Epithelial cell of prostate (primary cell): ENCODE measurements at regions not wholly inside any gene's neighbourhood (a gene's known extent, or its start where the extent isn't known, plus 50 kb on each side); places are given as distances from the start of the nearest gene placed in this dataset.

Experiments
- DNase-seq: peaks from one replicate; pipeline ENCODE4 v3.0.0-alpha.2; 2011; ENCODE audit warnings: low read depth, low spot score
- H3K27ac ChIP-seq: fragments of 450-650 bp; 2 replicates; pipeline ENCODE4 v1.5.1; 2017; ENCODE audit warnings: mild to moderate bottlenecking

GRCh38 chr6:95135182-95135581, 442.2 kb upstream of the MANEA start:
- no peak overlapping the region for H3K27ac ChIP-seq
- DNase-seq, result no peak

GRCh38 chr6:95142101-95142500, 435.2 kb upstream of the MANEA start:
- no peak overlapping the region for H3K27ac ChIP-seq
- no peak for DNase-seq

DNA sequence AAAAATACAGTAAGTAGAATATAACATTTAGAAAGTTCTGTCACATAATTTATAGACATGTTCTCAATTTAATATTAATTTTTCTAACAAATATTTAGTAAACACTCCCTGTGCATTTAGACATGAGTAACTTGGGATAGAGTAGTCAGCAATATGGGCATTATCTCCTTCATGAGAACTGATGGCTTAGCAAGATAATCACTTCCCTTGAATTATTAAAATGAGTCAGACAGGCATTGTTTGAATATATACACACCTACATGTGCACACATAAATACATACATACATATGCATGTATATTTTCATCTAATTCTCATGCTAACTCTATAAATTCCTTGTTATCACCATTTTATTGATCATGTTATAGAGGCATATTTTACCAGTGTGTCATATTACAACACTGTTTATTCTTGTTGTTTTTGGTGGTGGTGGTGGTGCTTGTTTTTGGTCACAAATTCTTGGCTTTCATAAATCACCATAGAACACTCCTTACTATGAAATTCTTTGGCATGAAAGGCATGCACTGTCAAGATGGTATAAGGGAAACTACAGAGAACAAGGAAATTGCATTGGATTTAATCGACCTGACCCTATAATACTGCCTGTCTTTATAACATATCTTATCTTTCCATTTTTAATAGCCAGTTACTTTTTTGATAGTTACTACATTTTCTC, 434.5 kb upstream of the MANEA start:
- no peak overlapping the region for H3K27ac ChIP-seq
- DNase-seq, result peak; percentile 24

GRCh38 chr6:95143408-95144180, 433.7 kb upstream of the MANEA start:
- H3K27ac ChIP-seq, result no peak overlapping the region
- no peak for DNase-seq

DNA sequence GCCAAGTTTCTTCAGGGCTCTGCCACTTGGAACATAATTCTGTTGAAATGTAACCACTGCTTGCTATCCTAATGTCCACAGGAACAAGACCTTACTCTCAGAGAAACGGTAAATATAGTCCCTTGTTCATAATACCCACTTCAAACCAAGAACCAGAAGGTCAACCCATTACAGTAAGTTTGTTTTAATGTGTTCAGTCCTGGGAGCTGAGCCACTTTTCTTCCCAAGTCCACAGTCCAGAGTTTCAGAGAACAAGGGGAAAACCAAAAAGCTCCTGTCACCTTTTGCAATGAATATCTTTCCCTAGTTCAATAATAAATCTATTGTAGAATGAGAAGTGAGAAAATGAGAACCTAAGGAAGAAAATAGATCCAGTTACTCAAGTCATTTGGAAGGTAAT, 431.9 kb upstream of the MANEA start:
- no peak for DNase-seq
- no peak overlapping the region for H3K27ac ChIP-seq

GRCh38 chr6:95159557-95159956, 417.8 kb upstream of the MANEA start:
- no peak for DNase-seq
- H3K27ac ChIP-seq, result no peak overlapping the region

DNA sequence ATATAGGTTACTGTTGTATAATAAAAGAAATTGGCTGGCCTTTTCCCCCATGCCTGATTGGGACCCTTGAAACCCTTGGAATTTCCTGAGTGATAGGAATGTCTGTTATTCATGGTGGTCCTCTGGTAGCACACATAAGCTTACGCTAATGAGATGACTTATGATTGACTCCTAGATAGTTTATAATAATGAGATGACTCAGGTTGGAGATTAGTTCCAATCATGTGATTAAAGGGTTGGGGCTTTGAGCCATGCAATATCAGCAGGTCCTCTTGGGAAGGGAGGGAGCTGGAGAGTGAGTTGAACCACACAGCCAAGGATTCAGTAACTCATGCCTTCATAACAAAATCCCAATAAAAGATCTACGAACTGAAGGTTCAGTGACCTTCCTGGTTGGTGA, 407.6 kb upstream of the MANEA start:
- no peak overlapping the region for H3K27ac ChIP-seq
- no peak for DNase-seq

- no peak for DNase-seq
- no peak overlapping the region for H3K27ac ChIP-seq
Observed at GRCh38 chr6:95175927-95176675, 401.2 kb upstream of the MANEA start.

GRCh38 chr6:95185874-95186273, 391.5 kb upstream of the MANEA start:
- no peak for DNase-seq
- no peak overlapping the region for H3K27ac ChIP-seq

DNA sequence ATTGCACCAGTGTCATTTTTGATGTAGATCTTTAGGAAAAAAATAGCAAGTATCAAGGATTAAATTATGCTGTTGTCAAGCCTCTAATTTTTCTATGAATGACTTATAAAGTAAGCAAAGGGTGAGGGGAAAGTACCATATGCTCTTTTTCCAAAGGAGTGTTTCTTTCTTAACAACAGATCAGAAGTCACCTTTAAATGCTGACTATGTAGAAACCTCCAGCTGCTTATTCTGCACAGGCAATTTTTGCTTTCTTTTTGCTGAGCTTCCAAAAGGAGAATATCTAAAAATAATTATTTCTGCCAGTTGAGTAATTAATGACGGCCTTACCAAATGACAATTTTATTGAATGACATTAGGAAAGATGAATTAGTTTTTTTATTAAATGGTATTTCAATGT, 390.6 kb upstream of the MANEA start:
- no peak overlapping the region for H3K27ac ChIP-seq
- no peak for DNase-seq

DNA sequence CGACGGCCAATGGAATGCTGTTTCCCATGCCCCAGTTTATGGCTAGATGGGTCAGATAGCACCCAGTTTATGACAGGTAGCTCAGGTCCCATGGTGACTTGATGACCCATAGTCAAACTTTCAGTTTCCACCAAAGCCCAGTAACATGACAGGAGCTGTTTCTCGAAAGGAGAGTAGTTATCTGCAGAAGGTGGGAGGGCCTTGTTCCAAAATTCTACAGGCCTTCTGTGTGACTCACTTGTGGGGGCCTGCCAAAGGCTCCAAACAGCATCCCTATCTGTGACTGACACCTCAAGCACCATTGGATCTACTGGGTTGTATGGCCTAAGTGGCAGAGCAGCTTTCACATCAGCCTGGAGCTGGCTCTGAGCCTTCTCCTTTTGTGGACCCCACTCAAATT, 379.7 kb upstream of the MANEA start:
- no peak overlapping the region for H3K27ac ChIP-seq
- DNase-seq, result no peak

- no peak overlapping the region for H3K27ac ChIP-seq
- no peak for DNase-seq
Observed at GRCh38 chr6:95203153-95203754, 374.1 kb upstream of the MANEA start.

DNA sequence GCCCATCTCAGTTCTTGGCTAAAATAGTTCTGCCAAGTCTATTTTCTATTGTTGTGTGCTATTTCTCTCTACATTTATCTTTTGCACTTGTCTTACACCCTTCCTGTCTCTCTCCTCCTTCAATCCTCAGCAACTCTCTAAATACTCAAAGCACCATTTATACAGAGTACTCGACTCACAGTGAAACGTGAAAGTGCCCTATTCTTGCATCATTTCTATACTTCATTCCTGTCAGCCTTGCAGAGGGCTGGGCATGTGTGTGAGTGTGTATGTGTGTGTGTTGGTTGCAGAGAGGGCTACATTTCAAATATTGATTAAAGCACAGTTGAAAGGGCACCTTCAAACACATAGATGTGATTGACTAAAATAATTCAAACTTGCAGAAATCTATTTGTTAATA, 373.2 kb upstream of the MANEA start:
- DNase-seq, result no peak
- no peak overlapping the region for H3K27ac ChIP-seq

DNA sequence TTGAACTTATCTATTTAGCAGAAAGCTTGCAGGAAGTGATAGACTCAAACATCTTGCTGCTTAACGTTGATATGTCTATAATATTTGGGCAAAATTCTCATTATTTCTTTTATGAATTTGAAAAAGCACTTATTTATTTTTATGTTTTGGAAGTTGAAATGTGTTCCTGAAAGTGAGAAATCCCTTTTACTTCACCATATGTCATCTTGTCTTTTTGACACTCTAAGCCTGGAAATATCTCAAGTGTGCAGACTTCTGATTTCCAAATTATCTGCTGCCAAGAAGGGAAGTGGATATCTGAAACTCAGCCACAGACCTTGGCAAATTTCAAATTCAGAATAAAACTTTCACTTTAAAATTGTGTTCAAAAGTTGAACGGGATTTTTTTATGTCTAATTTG, 368.7 kb upstream of the MANEA start:
- H3K27ac ChIP-seq, result no peak overlapping the region
- DNase-seq, result no peak

- DNase-seq, result no peak
- H3K27ac ChIP-seq, result no peak overlapping the region
Observed at GRCh38 chr6:95209074-95209473, 368.3 kb upstream of the MANEA start.

- no peak overlapping the region for H3K27ac ChIP-seq
- DNase-seq, result no peak
Observed at GRCh38 chr6:95216555-95216954, 360.8 kb upstream of the MANEA start.

GRCh38 chr6:95227351-95227750, 350.0 kb upstream of the MANEA start:
- no peak for DNase-seq
- no peak overlapping the region for H3K27ac ChIP-seq

DNA sequence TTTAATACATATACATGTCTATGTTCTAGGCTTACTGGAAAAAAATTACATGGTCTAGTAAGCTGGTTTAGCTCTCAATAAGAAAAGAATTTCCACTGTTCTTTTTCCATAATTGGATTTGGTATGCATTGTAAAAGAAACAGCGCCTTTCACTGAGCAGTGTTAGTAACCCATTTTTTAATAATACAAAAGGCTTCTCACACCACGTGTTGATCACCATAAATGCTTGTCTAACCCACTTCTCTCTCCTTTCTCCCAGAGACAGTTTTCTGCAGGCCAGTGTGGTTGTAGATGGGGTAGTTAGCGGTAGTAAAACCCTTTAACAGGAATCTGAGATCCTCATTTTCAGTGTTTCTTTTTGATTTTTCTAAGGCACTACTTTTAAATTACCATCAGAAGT, 348.7 kb upstream of the MANEA start:
- H3K27ac ChIP-seq, result no peak overlapping the region
- no peak for DNase-seq

DNA sequence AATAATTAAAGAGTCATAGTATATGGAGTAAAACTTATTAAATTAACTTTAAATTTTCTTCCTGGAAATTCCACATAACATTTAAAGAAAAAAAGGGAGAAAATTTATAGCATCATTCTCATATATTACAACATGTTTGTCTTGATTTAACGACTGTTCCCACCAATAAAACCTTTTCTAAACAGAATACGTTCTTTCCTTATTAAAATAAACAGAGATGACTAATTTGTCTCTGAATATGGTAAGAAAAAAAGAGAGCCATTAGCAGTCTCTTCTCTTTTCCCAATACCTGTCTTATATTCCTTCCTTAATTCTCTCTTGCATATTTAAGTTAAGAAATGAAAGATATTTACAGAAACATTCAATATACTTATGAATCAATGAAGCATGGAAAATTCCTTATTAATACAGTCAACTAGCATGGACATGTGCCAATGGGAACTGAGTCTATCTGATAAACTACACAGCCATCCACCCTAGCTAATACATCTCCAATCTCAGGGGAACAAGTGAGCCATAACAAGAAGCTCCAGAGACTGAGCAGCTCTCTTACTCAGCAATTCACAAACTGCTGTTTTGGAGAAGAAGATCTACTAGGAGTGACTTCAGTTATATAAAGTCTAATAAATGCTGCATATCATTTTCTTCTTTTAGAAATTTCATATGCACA, 347.1 kb upstream of the MANEA start:
- no peak for DNase-seq
- H3K27ac ChIP-seq, result no peak overlapping the region

DNA sequence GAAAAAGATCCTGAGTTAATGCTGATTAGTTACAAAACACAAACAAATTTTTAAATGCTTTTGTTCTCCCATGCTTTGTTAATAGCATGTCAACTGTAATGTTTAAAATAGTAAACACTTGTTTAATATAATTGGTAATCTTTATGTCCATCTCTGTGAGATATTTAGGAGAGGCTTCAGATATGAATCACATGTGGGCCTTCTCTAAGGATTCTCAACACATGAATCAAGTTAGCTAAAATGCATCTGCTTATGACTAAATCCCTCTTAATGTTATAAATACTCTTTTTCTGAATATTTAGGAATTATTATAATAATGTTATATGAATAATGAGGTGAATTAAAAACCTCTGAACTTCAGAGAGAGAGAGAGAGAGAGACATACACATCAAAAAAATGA, 345.9 kb upstream of the MANEA start:
- no peak overlapping the region for H3K27ac ChIP-seq
- DNase-seq, result no peak
